BJ (cell line): ENCODE measurements at regions not wholly inside any gene's neighbourhood (a gene's known extent, or its start where the extent isn't known, plus 50 kb on each side); places are given as distances from the start of the nearest gene placed in this dataset.

ENCODE experiments used
- CTCF ChIA-PET: fragments of 350-600 bp; formaldehyde crosslinking; extraction: SDS; loops from one replicate; lab custom pipeline; 2021; ENCODE audit warnings: antibody characterized with exemption, inconsistent platforms; lab: Yijun Ruan, JAX
- POLR2A ChIA-PET: fragments of 300-600 bp; sonication (Branson Sonifier 250); formaldehyde crosslinking; extraction: SDS; loops from one replicate; lab custom pipeline; 2021; ENCODE audit warnings: antibody characterized with exemption; lab: Charles Lee
- DNase-seq: peaks from one replicate; pipeline ENCODE4 v3.0.0-alpha.2; 2011; ENCODE audit warnings: low read depth
- H3K27me3 ChIP-seq: 2 replicates; pipeline ENCODE4 v1.6.0; 2011; ENCODE audit warnings: low read length; ENCODE audit not compliant: control insufficient read depth, insufficient read depth
- H3K36me3 ChIP-seq: 2 replicates; pipeline ENCODE4 v1.5.1; 2011; ENCODE audit warnings: low read length; ENCODE audit not compliant: control insufficient read depth, insufficient read depth
- H3K4me3 ChIP-seq: 2 replicates; pipeline ENCODE4 v1.5.1; 2011; ENCODE audit warnings: low read depth, mild to moderate bottlenecking, control low read depth, low read length
- TF ChIP-seq, protein P1 (sequence below): IDR thresholded peaks from 2 replicates; pipeline ENCODE4 v1.5.1; 2011; ENCODE audit warnings: low read depth, mild to moderate bottlenecking, control low read depth, inconsistent platforms, low read length, moderate library complexity; ENCODE audit not compliant: insufficient read depth

DNA sequence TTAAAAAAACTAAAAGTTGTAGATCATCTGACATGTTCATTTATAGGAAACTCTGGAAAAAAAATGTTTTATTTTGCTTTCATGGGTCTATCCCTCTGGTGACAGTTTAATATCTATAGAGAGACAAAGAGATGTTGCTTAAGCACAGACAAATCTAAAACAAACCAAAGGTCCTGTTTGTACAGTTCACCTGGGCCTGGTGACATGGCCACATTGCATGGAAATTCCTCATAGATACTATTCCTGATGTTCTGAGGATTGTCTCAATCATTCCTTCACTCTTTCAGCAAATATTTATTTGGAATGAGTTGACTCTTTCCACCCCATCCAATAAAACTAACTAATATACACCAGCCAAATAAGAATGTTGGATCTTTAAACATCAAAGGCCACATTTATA, 259.1 kb upstream of the NOCT start:
- CTCF ChIA-PET, result interaction anchor here (1.1 kb wide), 1 partner anchor 9 kb away, joined by 3 read pairs; no protein-coding TSS in a partner anchor
- POLR2A ChIA-PET, result no interaction called here

GRCh38 chr4:138751309-138751708, 264.3 kb upstream of the NOCT start:
- H3K36me3 ChIP-seq, result no peaks in the 10 kb centered on the region
- CTCF ChIA-PET, result no interaction called here
- no peak overlapping the region for H3K4me3 ChIP-seq
- TF ChIP-seq, protein P1, sequence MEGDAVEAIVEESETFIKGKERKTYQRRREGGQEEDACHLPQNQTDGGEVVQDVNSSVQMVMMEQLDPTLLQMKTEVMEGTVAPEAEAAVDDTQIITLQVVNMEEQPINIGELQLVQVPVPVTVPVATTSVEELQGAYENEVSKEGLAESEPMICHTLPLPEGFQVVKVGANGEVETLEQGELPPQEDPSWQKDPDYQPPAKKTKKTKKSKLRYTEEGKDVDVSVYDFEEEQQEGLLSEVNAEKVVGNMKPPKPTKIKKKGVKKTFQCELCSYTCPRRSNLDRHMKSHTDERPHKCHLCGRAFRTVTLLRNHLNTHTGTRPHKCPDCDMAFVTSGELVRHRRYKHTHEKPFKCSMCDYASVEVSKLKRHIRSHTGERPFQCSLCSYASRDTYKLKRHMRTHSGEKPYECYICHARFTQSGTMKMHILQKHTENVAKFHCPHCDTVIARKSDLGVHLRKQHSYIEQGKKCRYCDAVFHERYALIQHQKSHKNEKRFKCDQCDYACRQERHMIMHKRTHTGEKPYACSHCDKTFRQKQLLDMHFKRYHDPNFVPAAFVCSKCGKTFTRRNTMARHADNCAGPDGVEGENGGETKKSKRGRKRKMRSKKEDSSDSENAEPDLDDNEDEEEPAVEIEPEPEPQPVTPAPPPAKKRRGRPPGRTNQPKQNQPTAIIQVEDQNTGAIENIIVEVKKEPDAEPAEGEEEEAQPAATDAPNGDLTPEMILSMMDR, result no peak
- POLR2A ChIA-PET, result no interaction called here
- H3K27me3 ChIP-seq, result no peaks in the 10 kb centered on the region
- no peak for DNase-seq

More for the DNA sequence above, 259.1 kb upstream of the NOCT start:
- Histone ChIP-seq H3K36me3 (no peaks in the 10 kb centered on the region), H3K27me3 (no peaks in the 10 kb centered on the region), H3K4me3 (no peak overlapping the region)
- no peak for DNase-seq
- TF ChIP-seq, protein P1, result no peak

- H3K27me3 ChIP-seq, result no peaks in the 10 kb centered on the region
- no peak for DNase-seq
- TF ChIP-seq, protein P1, result no peak
- no peak overlapping the region for H3K4me3 ChIP-seq
- no peaks in the 10 kb centered on the region for H3K36me3 ChIP-seq
- CTCF ChIA-PET, result interaction anchor here (0.9 kb wide), 1 partner anchor 45 kb away, joined by 3 read pairs; no protein-coding TSS in a partner anchor
- POLR2A ChIA-PET, result interaction anchor here (0.6 kb wide), 1 partner anchor 13 kb away, joined by 3 read pairs; no protein-coding TSS in a partner anchor
Measured at GRCh38 chr4:138749303-138749702, 266.3 kb upstream of the NOCT start.

DNA sequence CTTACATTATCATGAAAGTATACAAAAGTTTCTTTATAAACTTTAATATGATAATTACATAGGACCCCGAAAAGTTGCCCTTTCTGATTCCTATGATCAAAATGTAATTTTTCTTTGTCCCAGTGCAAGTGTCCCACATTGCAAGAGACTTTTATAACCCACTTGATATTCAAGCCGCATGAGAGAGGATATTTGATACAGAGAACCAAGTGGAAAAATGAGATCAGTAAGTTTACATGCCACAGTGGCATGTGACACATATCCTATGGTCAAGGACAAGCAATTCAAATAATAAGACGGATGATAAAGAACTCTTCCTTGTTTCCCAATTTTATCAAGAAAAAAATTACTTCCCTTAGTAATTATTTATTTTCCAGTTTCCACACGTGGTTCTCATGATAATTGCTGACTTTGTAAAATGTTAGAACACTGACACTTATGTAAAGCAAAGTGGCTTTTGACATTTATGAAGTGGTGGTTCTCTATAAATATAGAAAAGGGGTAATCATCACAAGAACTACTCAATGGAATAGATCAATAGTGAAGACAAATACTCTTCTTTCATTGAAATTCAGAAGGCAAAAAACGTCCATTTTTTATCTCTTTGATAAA, 273.7 kb upstream of the NOCT start:
- CTCF ChIA-PET, result no interaction called here
- Histone ChIP-seq H3K36me3 (no peaks in the 10 kb centered on the region), H3K4me3 (no peak overlapping the region), H3K27me3 (no peaks in the 10 kb centered on the region)
- POLR2A ChIA-PET, result no interaction called here
- no peak for DNase-seq
- TF ChIP-seq, protein P1, result no peak

DNA sequence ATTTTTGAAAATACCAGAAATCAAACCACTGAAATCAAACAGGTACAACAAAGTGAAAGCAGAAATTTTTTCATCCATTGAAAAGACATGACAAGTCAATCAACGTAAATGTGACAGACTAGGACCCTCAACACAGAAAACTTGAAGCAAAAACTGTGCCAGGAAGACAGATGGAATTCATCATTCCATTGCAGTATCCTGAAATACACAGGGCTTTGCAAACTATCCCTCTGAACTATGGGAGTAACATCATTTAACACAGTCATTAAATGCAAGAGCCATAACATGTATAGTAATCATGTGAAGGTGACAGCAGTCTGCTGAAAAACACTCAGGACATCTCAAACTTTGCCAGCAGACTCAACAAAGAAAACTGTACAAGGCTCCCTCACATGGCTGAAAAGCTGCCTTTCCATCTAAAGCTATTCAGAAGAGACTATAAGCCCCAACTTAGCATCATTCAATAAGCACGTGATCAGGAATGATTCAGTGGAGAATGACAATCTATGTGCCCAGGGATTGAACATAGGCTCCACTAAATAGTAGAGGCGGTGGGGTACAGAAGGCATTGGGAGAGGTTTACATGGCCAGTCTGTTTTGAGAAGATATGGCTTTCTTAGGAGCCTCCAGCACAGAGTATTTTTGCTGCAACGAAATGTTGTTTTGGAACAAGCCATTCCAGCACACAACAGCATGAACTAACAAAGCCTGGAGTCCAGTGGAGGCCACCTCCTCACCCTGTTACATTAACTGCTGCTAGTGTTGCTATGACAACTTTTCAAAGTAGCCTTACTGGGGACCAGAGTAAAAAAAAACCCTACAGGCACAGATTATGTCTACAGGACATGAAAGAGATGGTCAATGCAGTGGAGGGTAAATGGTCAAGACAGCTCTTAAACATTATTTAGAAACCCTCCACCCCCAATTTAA, 274.5 kb upstream of the NOCT start:
- DNase-seq, result no peak
- H3K4me3 ChIP-seq, result no peak overlapping the region
- TF ChIP-seq, protein P1, result no peak
- CTCF ChIA-PET, result no interaction called here
- POLR2A ChIA-PET, result no interaction called here
- no peaks in the 10 kb centered on the region for H3K36me3 ChIP-seq
- no peaks in the 10 kb centered on the region for H3K27me3 ChIP-seq
